CD14-positive monocyte (primary cell): ENCODE measurements at regions not wholly inside any gene's neighbourhood (a gene's known extent, or its start where the extent isn't known, plus 50 kb on each side); places are given as distances from the start of the nearest gene placed in this dataset.

Experiments used
- DNase-seq, 3 donors: peaks; one replicate each; pipeline ENCODE4 v3.0.0-alpha.2; 2011 to 2022
- H2AFZ ChIP-seq: 2 replicates; pipeline ENCODE4 v1.6.0; 2012; ENCODE audit warnings: mild to moderate bottlenecking, low read depth, low read length, inconsistent platforms; ENCODE audit not compliant: insufficient read depth, poor library complexity, severe bottlenecking
- H3K27ac ChIP-seq, 2 donors: 1 replicate in 1 of 2; 2 replicates in 1 of 2; pipeline ENCODE4 v1.5.1; 2012 to 2013; ENCODE audit warnings: low read length in 2 of 2, control low read depth in 1 of 2, inconsistent platforms in 1 of 2, low read depth in 1 of 2, mild to moderate bottlenecking in 1 of 2
- H3K27me3 ChIP-seq, 2 donors: one replicate each; pipeline versions ENCODE4 v1.6.0 to v1.6.1; 2011 to 2013; ENCODE audit warnings: low read length in 2 of 2; ENCODE audit not compliant: control insufficient read depth in 2 of 2, insufficient read depth in 2 of 2
- H3K36me3 ChIP-seq, 2 donors: replicated peaks in 1 of 2; 1 replicate in 1 of 2; 2 replicates in 1 of 2; pipeline versions ENCODE4 v1.5.1 to v1.6.1; 2012 to 2013; ENCODE audit warnings: low read length in 2 of 2, control low read depth in 1 of 2, inconsistent platforms in 1 of 2, mild to moderate bottlenecking in 1 of 2; ENCODE audit not compliant: insufficient read depth in 2 of 2, control insufficient read depth in 1 of 2
- H3K4me1 ChIP-seq, 2 donors: 1 replicate in 1 of 2; 2 replicates in 1 of 2; pipeline versions ENCODE4 v1.5.1 to v1.6.1; 2012 to 2013; ENCODE audit warnings: low read length in 2 of 2, control low read depth in 1 of 2, inconsistent platforms in 1 of 2, mild to moderate bottlenecking in 1 of 2, moderate library complexity in 1 of 2; ENCODE audit not compliant: insufficient read depth in 2 of 2, control insufficient read depth in 1 of 2
- H3K4me2 ChIP-seq: replicated peaks from 2 replicates; pipeline ENCODE3; 2012; ENCODE audit warnings: low read length, moderate library complexity, mild to moderate bottlenecking; ENCODE audit not compliant: poor library complexity, severe bottlenecking; ENCODE audit errors: extremely low read depth
- H3K4me3 ChIP-seq, 3 experiments: fragments of 200-600 bp in 1 of 3; sonication (generic) in 1 of 3; replicated peaks in 1 of 3; 1 replicate in 2 of 3; 2 replicates in 1 of 3; pipeline ENCODE4 v1.5.1; 2011 to 2013; ENCODE audit warnings: low read length in 3 of 3, mild to moderate bottlenecking in 3 of 3, control low read depth in 2 of 3, low read depth in 2 of 3, inconsistent platforms in 1 of 3, moderate library complexity in 1 of 3
- H3K79me2 ChIP-seq: 2 replicates; pipeline ENCODE4 v1.6.0; 2012; ENCODE audit warnings: mild to moderate bottlenecking, control low read depth, inconsistent platforms, low read length, moderate library complexity; ENCODE audit not compliant: insufficient read depth
- H3K9ac ChIP-seq: 2 replicates; pipeline ENCODE4 v1.6.0; 2017; ENCODE audit warnings: low read length, mild to moderate bottlenecking; ENCODE audit not compliant: insufficient read depth, poor library complexity, severe bottlenecking
- H3K9me3 ChIP-seq, 2 donors: replicated peaks in 1 of 2; 1 replicate in 1 of 2; 2 replicates in 1 of 2; pipeline versions ENCODE4 v1.5.1 to v1.6.1; 2012 to 2013; ENCODE audit warnings: low read length in 2 of 2, control low read depth in 1 of 2; ENCODE audit not compliant: control insufficient read depth in 1 of 2, insufficient read depth in 1 of 2
- H4K20me1 ChIP-seq: 2 replicates; pipeline ENCODE4 v1.6.0; 2012; ENCODE audit warnings: mild to moderate bottlenecking, low read length, control low read depth, moderate library complexity; ENCODE audit not compliant: insufficient read depth
- H3K27ac Mint-ChIP-seq, 7 donors: one replicate each; pipeline ENCODE4 v1.8.0; 2020; ENCODE audit warnings: mild to moderate bottlenecking in 7 of 7, mixed read lengths in 7 of 7, moderate library complexity in 6 of 7, inconsistent platforms in 2 of 7
- H3K27me3 Mint-ChIP-seq, 3 donors: one replicate each; pipeline ENCODE4 v1.8.0; 2021 to 2022; ENCODE audit warnings: low read depth in 3 of 3, mild to moderate bottlenecking in 3 of 3, mixed read lengths in 3 of 3, moderate library complexity in 3 of 3, inconsistent platforms in 1 of 3
- H3K36me3 Mint-ChIP-seq, 2 donors: one replicate each; pipeline ENCODE4 v1.8.0; 2020; ENCODE audit warnings: mixed read lengths in 2 of 2, inconsistent platforms in 1 of 2, mild to moderate bottlenecking in 1 of 2
- H3K4me1 Mint-ChIP-seq: one replicate; pipeline ENCODE4 v1.8.0; 2020; ENCODE audit warnings: mild to moderate bottlenecking, mixed read lengths
- H3K4me3 Mint-ChIP-seq, 2 donors: one replicate each; pipeline ENCODE4 v1.8.0; 2020; ENCODE audit warnings: mild to moderate bottlenecking in 2 of 2, mixed read lengths in 2 of 2, moderate library complexity in 1 of 2
- H3K9me3 Mint-ChIP-seq, 7 donors: one replicate each; pipeline ENCODE4 v1.8.0; 2020 to 2022; ENCODE audit warnings: mixed read lengths in 7 of 7, mild to moderate bottlenecking in 6 of 7, moderate library complexity in 6 of 7, inconsistent platforms in 2 of 7
- WGBS: methylation state at CpG from one replicate; pipeline ENCODE4 v1.1.5; 2013; ENCODE audit warnings: missing lambda C conversion rate; ENCODE audit not compliant: insufficient coverage; 5-methylcytosine and 5-hydroxymethylcytosine counted together
- intact Hi-C, 2 donors: fragments of 100-400 bp; cut with micrococcal nuclease; formaldehyde crosslinking; loops; one replicate each; pipeline versions ENCODE4 v1.15.0 to v1.15.1; 2023
- TF ChIP-seq, protein P1 (sequence below): fragments of 200-600 bp; IDR thresholded peaks from one replicate; pipeline ENCODE4 v1.8.0; 2022; ENCODE audit warnings: antibody characterized with exemption, mild to moderate bottlenecking

GRCh38 chr6:2404211-2404929, 159.0 kb upstream of the GMDS start:
- H3K36me3 Mint-ChIP-seq = peaks cover 9 to 11% of the 10 kb centered on the region in 2 donors
- H3K36me3 ChIP-seq = no peaks in the 10 kb centered on the region
- H3K27ac ChIP-seq = no peak overlapping the region
- WGBS = 87% methylated on average over 4 of the region's 6 CpGs
- H3K9me3 ChIP-seq = peaks cover 0 to 2% of the 10 kb centered on the region in 2 donors
- H3K27me3 ChIP-seq = no peaks in the 10 kb centered on the region
- H3K4me1 Mint-ChIP-seq = no peaks in the 10 kb centered on the region
- intact Hi-C loops = no loop called here
- H3K4me1 ChIP-seq = no peaks in the 10 kb centered on the region
- H3K4me3 ChIP-seq = no peak overlapping the region
- H3K9me3 Mint-ChIP-seq = peaks cover 0 to 10% (median 5%) of the 10 kb centered on the region in 7 donors
- no peaks in the 10 kb centered on the region for H3K79me2 ChIP-seq
- H3K4me2 ChIP-seq = no peak overlapping the region
- H3K9ac ChIP-seq = no peak overlapping the region
- H4K20me1 ChIP-seq = no peaks in the 10 kb centered on the region
- no peak for DNase-seq
- H2AFZ ChIP-seq = no peak overlapping the region
- TF ChIP-seq, protein P1, sequence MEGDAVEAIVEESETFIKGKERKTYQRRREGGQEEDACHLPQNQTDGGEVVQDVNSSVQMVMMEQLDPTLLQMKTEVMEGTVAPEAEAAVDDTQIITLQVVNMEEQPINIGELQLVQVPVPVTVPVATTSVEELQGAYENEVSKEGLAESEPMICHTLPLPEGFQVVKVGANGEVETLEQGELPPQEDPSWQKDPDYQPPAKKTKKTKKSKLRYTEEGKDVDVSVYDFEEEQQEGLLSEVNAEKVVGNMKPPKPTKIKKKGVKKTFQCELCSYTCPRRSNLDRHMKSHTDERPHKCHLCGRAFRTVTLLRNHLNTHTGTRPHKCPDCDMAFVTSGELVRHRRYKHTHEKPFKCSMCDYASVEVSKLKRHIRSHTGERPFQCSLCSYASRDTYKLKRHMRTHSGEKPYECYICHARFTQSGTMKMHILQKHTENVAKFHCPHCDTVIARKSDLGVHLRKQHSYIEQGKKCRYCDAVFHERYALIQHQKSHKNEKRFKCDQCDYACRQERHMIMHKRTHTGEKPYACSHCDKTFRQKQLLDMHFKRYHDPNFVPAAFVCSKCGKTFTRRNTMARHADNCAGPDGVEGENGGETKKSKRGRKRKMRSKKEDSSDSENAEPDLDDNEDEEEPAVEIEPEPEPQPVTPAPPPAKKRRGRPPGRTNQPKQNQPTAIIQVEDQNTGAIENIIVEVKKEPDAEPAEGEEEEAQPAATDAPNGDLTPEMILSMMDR = no peak
- no peak overlapping the region for H3K4me3 Mint-ChIP-seq
- H3K27ac Mint-ChIP-seq = no peak overlapping the region
- H3K27me3 Mint-ChIP-seq = peaks cover 0 to 2% (median 0%) of the 10 kb centered on the region in 3 donors

GRCh38 chr6:2403546-2403945, 158.1 kb upstream of the GMDS start:
- H3K79me2 ChIP-seq = no peaks in the 10 kb centered on the region
- no peak for DNase-seq
- TF ChIP-seq, protein P1 = no peak
- Mint-ChIP-seq H3K36me3 (peaks cover 11 to 13% of the 10 kb centered on the region in 2 donors), H3K27me3 (peaks cover 0 to 2% (median 2%) of the 10 kb centered on the region in 3 donors), H3K27ac (no peak overlapping the region), H3K4me1 (no peaks in the 10 kb centered on the region), H3K9me3 (peaks cover 0 to 10% (median 6%) of the 10 kb centered on the region in 7 donors), H3K4me3 (no peak overlapping the region)
- no peak overlapping the region for H3K9ac ChIP-seq
- H3K4me2 ChIP-seq = no peak overlapping the region
- H4K20me1 ChIP-seq = no peaks in the 10 kb centered on the region
- peaks cover 0 to 2% of the 10 kb centered on the region in 2 donors for H3K9me3 ChIP-seq
- H3K4me3 ChIP-seq = no peak overlapping the region
- no peak overlapping the region for H2AFZ ChIP-seq
- no peaks in the 10 kb centered on the region for H3K27me3 ChIP-seq
- no peaks in the 10 kb centered on the region for H3K36me3 ChIP-seq
- intact Hi-C loops = no loop called here
- no peak overlapping the region for H3K27ac ChIP-seq
- WGBS = 93% methylated on average over 3 of the region's 4 CpGs
- no peaks in the 10 kb centered on the region for H3K4me1 ChIP-seq
